Nucleus accumbens (tissue), 56 donors: ENCODE measurements at regions not wholly inside any gene's neighbourhood (a gene's known extent, or its start where the extent isn't known, plus 50 kb on each side); places are given as distances from the start of the nearest gene placed in this dataset.
"Not testable (repeated sequence)": the region's sequence is repeated elsewhere in the genome, so short reads cannot be mapped to it uniquely, and the experiment has no call there.

Experiments
- DNase-seq, 56 donors: peaks; one replicate each; lab custom pipeline; 2025; lab: John Stamatoyannopoulos, UW

DNA sequence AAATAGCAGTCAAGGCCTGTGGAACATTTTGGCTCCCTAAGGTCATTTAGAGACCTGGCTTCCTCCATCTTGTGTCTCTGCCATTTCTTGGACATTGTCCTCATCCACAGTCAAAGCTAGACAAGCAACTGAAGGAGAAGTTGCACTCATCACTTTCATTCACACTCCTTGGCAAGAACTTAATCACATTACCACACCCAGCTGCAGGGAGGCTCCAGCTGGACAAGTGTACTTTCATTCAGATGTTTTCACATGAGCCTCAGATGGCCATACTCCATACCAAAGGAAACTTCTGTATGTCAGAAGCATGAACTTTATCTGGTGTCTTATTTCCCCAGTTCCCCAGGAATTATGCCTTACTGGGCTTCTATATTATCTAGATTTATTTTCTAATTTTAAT, 537.4 kb downstream of the TMEM135 start:
- no peak for DNase-seq

DNA sequence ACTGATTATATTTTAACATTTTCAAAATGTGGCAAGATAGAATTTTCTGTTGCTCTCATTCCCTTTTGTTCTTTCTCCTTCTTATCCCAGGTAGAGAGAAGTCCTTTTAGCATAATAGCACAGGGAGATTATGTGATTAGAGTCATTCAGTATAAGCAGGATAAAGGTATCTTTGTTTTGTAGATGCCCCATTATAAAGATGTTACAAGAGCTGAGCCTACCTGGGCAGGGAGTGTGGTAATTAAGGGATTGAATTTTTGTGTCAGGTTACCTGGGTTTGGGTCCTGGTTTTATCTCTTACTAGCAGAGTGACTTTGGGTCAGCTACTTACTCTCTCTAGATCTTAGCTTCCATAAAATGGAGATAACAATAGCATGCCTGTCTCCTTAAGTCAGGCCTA, 536.5 kb downstream of the TMEM135 start:
- no peak for DNase-seq

DNA sequence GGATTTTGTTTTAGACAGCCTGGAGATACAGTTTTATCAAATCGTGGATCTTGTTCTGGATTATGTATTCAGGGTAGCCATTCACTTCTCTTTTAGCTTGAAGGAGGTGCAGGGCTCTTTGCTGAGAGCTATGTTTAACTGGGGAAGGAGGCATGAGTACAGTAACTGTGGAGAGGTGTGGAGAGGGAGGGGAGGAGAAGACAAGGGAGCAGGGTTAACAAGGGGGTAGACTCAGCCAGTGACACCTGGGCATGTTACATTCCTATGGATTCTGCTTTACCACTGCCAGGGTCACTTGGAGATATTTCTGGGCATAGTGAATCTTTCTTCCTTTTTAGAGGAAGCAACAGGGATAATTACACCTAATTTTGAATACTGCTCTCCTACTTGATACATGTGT, 536.0 kb downstream of the TMEM135 start:
- no peak for DNase-seq

DNA sequence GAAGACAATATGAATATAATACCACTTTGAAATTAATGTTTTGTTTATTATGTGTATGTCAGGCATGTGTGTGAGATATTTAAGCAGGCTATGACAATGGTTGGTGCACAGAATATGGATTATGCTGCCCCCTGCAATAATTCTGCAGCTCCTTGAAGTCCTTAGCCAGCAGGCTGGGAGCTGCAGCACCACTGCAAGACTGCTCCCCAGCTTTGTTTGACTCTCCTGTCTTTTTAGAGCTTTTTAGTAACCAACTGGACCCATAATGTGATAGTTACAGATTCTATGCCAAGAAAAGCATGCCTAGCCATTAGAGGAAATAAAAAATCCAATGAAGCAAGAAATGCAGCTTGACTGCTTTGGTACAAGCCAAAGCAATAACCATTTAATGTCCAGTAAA, 535.1 kb downstream of the TMEM135 start:
- no peak for DNase-seq

DNA sequence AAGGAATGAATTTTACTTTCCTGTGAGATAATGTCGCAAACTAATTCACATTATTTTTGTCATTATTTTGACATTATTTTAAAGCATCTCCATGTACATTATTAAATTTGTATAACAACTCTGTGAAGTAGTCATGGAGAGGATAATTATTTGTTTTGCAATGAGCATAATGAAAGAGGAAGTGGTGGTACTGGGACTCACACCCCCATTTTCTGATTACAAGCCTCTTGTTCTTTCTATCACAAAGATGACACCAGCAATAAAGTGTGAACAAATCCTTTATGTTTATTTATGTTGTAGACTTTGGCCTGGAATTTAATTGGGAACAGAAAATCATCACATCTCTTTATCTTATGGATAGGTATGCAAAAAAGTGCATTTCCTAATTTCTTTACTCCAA, 522.6 kb downstream of the TMEM135 start:
- DNase-seq: no peak

DNA sequence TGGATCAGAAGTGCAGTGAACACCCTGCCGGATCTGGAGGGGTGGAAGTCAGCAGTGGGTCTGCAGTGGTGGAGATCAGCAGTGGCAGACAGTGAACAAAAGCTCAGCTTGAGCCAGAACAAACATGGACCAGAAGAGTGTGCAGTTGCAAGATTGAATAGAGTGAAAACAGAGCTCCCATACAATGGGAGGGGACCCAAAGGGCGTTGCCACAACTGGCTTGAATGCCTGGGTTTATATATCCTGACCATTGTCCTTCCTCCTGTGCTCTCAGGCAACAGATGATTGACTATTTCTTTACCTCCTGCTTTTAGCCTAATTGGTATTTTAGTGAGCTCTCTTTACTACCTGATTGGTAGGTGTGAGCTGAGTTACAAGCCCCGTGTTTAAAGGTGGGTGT, 522.1 kb downstream of the TMEM135 start:
- DNase-seq: not testable (repeated sequence)

- DNase-seq: no peak
Observed at GRCh38 chr11:87555101-87555500, 517.4 kb downstream of the TMEM135 start.

- DNase-seq: no peak
Observed at GRCh38 chr11:87548797-87549196, 511.1 kb downstream of the TMEM135 start.

DNA sequence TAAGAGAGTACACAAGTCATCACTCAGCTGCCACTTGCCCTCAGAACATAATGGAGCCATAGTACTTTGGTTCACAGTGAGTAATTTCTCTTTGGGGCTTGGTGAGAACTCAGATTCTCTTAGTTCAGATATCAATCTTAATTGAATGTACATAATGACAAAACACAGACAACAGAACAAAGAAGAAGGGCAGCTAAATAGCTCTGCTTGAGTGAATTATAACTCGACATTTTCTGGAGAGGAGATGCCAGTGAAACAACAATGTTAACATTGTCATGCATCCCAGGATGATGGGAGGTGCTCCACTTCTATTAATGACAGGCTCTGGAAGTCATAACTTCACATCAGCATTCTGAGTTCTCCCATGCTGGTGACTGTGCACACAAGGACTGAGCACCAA, 508.1 kb downstream of the TMEM135 start:
- DNase-seq: no peak

GRCh38 chr11:87539596-87539995, 501.9 kb downstream of the TMEM135 start:
- no peak for DNase-seq

DNA sequence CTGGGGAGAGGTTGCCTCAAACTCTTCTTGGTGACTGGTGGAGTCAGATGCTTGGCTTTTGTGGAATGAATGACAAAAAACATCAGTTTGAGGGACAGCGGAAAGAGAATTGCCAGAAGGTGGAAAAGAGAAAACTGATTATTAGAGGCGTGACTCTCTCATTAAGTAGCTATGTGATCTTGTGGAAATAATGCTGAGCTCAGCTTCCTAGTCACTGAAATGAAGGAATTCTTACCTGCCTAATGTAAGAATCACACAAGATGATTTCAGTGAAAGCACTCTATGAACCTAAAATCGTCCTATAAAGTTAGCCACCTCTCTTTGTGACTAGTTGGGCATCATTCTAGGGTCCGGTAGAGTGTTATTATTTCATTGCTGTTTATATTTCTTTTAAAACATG, 498.8 kb downstream of the TMEM135 start:
- no peak for DNase-seq

DNA sequence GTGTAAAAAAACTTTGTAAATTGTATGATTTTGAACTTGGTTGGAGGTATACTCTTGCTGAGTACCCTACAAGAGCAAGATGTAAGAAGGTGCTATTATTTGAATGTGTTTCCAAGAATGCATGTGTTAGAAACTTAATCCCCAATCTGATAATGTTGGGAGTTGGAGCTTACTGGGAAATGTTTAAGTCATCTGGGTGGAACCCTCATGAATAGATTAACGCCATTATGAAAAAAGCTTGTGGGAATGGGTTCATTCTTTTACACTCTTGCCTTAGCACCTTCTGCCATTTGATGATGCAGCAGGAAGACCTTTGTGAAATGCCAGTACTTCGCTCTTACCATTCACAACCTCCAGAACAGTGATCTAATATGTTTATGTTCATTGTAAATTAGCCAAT, 498.3 kb downstream of the TMEM135 start:
- DNase-seq: no peak

- no peak for DNase-seq
Observed at GRCh38 chr11:87535513-87535912, 497.8 kb downstream of the TMEM135 start.

- DNase-seq: not testable (repeated sequence)
Observed at GRCh38 chr11:87531835-87532234, 494.1 kb downstream of the TMEM135 start.

DNA sequence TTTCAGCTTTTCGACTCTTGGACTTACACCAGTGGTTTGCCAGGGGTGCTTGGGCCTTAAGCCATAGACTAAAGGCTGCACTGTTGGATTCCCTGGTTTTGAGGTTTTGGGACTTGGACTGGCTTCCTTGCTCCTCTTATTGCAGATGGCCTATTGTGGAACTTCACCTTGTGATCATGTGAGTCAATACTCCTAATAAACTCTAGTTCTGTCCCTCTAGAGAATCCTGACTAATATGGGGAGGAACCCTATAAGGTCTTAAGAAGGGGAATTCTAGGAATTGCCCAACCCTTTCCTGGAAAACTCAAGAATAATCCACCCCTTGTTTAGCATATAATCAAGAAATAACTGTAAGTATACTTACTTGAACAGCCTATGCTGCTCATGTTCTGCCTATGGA, 491.8 kb downstream of the TMEM135 start:
- no peak for DNase-seq

GRCh38 chr11:87528752-87529151, 491.0 kb downstream of the TMEM135 start:
- DNase-seq: no peak

DNA sequence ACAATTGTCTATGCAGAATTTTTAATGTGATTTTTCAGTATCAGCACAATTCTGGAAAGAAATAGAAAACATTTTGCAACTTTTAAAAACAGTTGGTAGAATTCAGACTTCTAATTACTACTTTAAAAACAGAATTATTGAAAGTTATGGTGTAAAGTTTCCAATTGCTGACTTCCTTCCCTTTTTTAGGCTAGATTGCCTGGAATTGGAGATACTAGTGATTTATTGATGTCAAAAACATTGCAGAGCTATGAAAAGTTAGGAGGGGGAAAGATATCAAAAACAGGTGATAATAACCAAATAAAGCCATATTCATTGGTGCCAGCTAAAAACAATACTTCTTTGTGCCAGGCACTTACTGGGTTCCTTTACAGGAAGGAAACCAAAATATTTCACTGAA, 485.5 kb downstream of the TMEM135 start:
- no peak for DNase-seq

GRCh38 chr11:87518266-87518665, 480.5 kb downstream of the TMEM135 start:
- no peak for DNase-seq

DNA sequence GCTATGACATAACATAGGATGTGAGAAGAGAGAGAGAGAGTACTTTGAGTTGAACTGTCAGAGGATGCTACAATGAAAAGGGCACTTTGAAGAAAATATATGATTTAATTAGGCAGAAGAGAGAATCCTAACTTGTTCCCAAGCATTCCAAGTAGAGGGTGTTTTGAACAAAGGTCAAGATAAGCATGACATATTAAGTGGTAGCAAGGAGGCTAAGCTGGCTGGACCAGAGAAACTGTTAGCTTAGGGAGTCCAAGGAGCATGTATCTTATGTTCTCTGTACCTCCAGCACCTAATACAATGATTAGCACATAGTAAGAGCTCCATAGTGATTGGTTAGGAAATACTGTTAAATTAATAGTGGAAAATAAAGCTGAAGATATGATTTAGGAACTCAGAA, 479.6 kb downstream of the TMEM135 start:
- DNase-seq: no peak

GRCh38 chr11:87507722-87508121, 470.0 kb downstream of the TMEM135 start:
- not testable (repeated sequence) for DNase-seq

DNA sequence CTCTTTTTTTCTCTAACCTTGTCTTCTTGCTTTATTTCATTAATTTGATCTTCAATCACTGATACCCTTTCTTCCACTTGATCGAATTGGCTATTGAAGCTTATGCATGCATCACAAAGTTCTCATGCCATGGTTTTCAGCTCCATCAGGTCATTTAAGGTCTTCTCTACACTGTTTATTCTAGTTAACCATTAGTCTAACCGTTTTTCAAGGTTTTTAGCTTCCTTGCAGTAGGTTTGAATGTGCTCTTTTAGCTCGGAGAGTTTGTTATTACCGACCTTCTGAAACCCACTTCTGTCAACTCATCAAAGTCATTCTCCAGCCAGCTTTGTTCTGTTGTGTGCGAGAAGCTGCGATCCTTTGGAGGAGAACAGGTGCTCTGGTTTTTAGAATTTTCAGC, 469.2 kb downstream of the TMEM135 start:
- not testable (repeated sequence) for DNase-seq

DNA sequence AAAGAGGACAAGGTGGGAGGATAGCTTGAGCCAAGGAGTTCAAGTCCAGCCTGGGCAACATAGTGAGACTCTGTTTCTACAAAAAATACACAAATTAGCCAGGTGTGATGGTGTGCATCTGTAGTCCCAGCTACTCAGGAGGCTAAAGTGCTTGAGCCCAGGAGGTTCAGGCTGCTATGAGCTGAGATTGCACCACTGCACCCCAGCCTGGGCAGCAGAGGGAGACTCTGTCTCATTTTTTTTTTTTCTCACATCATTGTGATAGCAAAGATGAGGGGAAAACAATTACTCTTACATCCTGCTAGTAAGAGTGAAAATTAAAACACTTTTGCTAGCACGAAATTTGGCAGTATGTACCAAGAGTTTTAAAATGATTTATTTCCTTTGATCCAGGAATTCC, 463.7 kb downstream of the TMEM135 start:
- DNase-seq: no peak

GRCh38 chr11:87494936-87495335, 457.2 kb downstream of the TMEM135 start:
- DNase-seq: not testable (repeated sequence)

DNA sequence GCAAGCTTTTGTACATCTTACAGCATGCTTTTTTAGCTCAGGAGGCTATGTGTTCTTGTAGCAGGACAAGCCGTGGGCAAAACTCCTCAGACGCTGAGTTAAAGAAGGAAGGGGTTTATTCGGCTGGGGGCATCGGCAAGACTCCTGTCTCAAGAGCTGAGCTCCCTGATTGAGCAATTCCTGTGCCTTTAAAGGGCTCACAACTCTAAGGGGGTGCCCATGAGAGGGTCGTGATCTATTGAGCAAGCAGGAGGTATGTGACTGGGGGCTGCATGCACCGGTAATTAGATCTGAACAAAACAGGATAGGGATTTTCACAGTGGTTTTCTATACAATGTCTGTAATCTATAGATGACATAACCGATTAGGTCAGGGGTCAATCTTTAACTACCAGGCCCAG, 456.3 kb downstream of the TMEM135 start:
- not testable (repeated sequence) for DNase-seq
